ENCODE measurements at regions not wholly inside any gene's neighbourhood (a gene's known extent, or its start where the extent isn't known, plus 50 kb on each side); places are given as distances from the start of the nearest gene placed in this dataset.

GRCh38 chrX:148417934-148418333 lies 82.5 kb upstream of the AFF2 start:
- no peak for ATAC-seq

GRCh38 chrX:148422526-148422925 lies 77.9 kb upstream of the AFF2 start:
- intact Hi-C loops (cut with DNase I): no loop called here
- ATAC-seq (no peak), DNase-seq (ENCODE audit: missing footprints) (no peak)

More at GRCh38 chrX:148417934-148418333, 82.5 kb upstream of the AFF2 start:
- DNase-seq (ENCODE audit: missing footprints): no peak
- intact Hi-C loops (cut with DNase I): no loop called here

- intact Hi-C loops (cut with DNase I): no loop called here
- DNase-seq (ENCODE audit: missing footprints) (no peak), ATAC-seq (no peak)
These were observed 75.8 kb upstream of the AFF2 start for GRCh38 chrX:148424570-148424969.

GRCh38 chrX:148426467-148426866 lies 74.0 kb upstream of the AFF2 start:
- no peak for ATAC-seq
- intact Hi-C loops (cut with DNase I): no loop called here
- DNase-seq (ENCODE audit: missing footprints): no peak

GRCh38 chrX:148441387-148441786 lies 59.0 kb upstream of the AFF2 start:
- intact Hi-C loops (cut with DNase I): no loop called here
- no peak for DNase-seq (ENCODE audit: missing footprints)
- ATAC-seq: no peak

- no peak for DNase-seq (ENCODE audit: missing footprints)
- intact Hi-C loops (cut with DNase I): no loop called here
- no peak for ATAC-seq
These were observed 57.2 kb upstream of the AFF2 start for GRCh38 chrX:148443216-148443615.

GRCh38 chrX:148448686-148449085 lies 51.7 kb upstream of the AFF2 start:
- intact Hi-C loops (cut with DNase I): no loop called here
- DNase-seq (ENCODE audit: missing footprints) (no peak), ATAC-seq (no peak)
